MM.1S (cell line): ENCODE measurements at regions not wholly inside any gene's neighbourhood (a gene's known extent, or its start where the extent isn't known, plus 50 kb on each side); places are given as distances from the start of the nearest gene placed in this dataset.

Experiments
- DNase-seq: peaks from one replicate; pipeline ENCODE4 v3.0.0-alpha.2; 2015
- H2AFZ ChIP-seq: fragments of 300-600 bp; sonication (generic); 2 replicates; pipeline ENCODE4 v1.6.0; 2016; ENCODE audit warnings: antibody characterized with exemption, low read length
- H3F3A ChIP-seq: fragments of 300-600 bp; sonication (generic); 2 replicates; pipeline ENCODE4 v1.6.1; 2016; ENCODE audit warnings: mild to moderate bottlenecking, antibody characterized with exemption, low read length, moderate library complexity, mixed read lengths; ENCODE audit not compliant: insufficient read depth
- H3K27ac ChIP-seq: fragments of 300-600 bp; sonication (generic); 2 replicates; pipeline ENCODE4 v1.5.1; 2016; ENCODE audit warnings: mild to moderate bottlenecking, low read length
- H3K27me3 ChIP-seq: fragments of 300-600 bp; sonication (generic); replicated peaks from 2 replicates; pipeline ENCODE4 v1.6.0; 2016; ENCODE audit warnings: low read length; ENCODE audit not compliant: insufficient read depth
- H3K36me3 ChIP-seq: fragments of 300-600 bp; sonication (generic); replicated peaks from 2 replicates; pipeline ENCODE4 v1.6.1; 2016; ENCODE audit warnings: mild to moderate bottlenecking, low read length, mixed read lengths; ENCODE audit not compliant: insufficient read depth
- H3K4me1 ChIP-seq: fragments of 300-600 bp; sonication (generic); 2 replicates; pipeline ENCODE4 v1.6.1; 2016; ENCODE audit warnings: low read length, mixed read lengths
- H3K4me2 ChIP-seq: fragments of 300-600 bp; sonication (generic); 2 replicates; pipeline ENCODE4 v1.6.0; 2016; ENCODE audit warnings: low read depth, low read length
- H3K4me3 ChIP-seq: fragments of 300-600 bp; sonication (generic); 2 replicates; pipeline ENCODE4 v1.5.1; 2016; ENCODE audit warnings: low read length, mixed read lengths
- H3K79me2 ChIP-seq: fragments of 300-600 bp; sonication (generic); 2 replicates; pipeline ENCODE4 v1.6.1; 2016; ENCODE audit warnings: mixed run types, low read length, mixed read lengths
- H3K9ac ChIP-seq: fragments of 300-600 bp; sonication (generic); 2 replicates; pipeline ENCODE4 v1.6.1; 2016; ENCODE audit warnings: low read length, mixed read lengths
- H3K9me2 ChIP-seq: fragments of 300-600 bp; sonication (generic); replicated peaks from 2 replicates; pipeline ENCODE4 v1.6.1; 2016; ENCODE audit warnings: mild to moderate bottlenecking, low read length, mixed read lengths; ENCODE audit not compliant: insufficient read depth
- H3K9me3 ChIP-seq: fragments of 300-600 bp; sonication (generic); replicated peaks from 2 replicates; pipeline ENCODE4 v1.6.1; 2016; ENCODE audit warnings: mild to moderate bottlenecking, low read length, mixed read lengths; ENCODE audit not compliant: insufficient read depth
- H4K20me1 ChIP-seq: fragments of 300-600 bp; sonication (generic); 2 replicates; pipeline ENCODE4 v1.6.1; 2016; ENCODE audit warnings: mild to moderate bottlenecking, low read length, moderate library complexity, mixed read lengths; ENCODE audit not compliant: insufficient read depth
- EZH2 ChIP-seq: fragments of 300-600 bp; sonication (generic); optimal IDR thresholded peaks from 2 replicates; pipeline ENCODE3; 2017; ENCODE audit warnings: low read depth, mild to moderate bottlenecking, antibody characterized with exemption, low read length, mixed read lengths
- EZH2phosphoT487 ChIP-seq: fragments of 300-600 bp; sonication (generic); IDR thresholded peaks from 2 replicates; pipeline ENCODE4 v1.6.1; 2018; ENCODE audit warnings: antibody characterized with exemption, low read length
- TF ChIP-seq, protein P1 (sequence below): fragments of 300-600 bp; sonication (generic); IDR thresholded peaks from 2 replicates; pipeline ENCODE4 v1.5.1; 2016; ENCODE audit warnings: antibody characterized with exemption, low read length, mixed read lengths

- Histone ChIP-seq H3K4me2 (no peak overlapping the region), H3F3A (no peaks in the 10 kb centered on the region), H3K9me2 (no peaks in the 10 kb centered on the region), H3K9ac (no peak overlapping the region), H3K27me3 (no peaks in the 10 kb centered on the region), H2AFZ (no peak overlapping the region), H4K20me1 (no peaks in the 10 kb centered on the region), H3K36me3 (no peaks in the 10 kb centered on the region), H3K9me3 (no peaks in the 10 kb centered on the region), H3K4me3 (no peak overlapping the region), H3K27ac (no peak overlapping the region), H3K79me2 (no peaks in the 10 kb centered on the region), H3K4me1 (no peaks in the 10 kb centered on the region)
- no peak for TF ChIP-seq EZH2
- TF ChIP-seq, protein P1, sequence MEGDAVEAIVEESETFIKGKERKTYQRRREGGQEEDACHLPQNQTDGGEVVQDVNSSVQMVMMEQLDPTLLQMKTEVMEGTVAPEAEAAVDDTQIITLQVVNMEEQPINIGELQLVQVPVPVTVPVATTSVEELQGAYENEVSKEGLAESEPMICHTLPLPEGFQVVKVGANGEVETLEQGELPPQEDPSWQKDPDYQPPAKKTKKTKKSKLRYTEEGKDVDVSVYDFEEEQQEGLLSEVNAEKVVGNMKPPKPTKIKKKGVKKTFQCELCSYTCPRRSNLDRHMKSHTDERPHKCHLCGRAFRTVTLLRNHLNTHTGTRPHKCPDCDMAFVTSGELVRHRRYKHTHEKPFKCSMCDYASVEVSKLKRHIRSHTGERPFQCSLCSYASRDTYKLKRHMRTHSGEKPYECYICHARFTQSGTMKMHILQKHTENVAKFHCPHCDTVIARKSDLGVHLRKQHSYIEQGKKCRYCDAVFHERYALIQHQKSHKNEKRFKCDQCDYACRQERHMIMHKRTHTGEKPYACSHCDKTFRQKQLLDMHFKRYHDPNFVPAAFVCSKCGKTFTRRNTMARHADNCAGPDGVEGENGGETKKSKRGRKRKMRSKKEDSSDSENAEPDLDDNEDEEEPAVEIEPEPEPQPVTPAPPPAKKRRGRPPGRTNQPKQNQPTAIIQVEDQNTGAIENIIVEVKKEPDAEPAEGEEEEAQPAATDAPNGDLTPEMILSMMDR, result no peak
- TF ChIP-seq EZH2phosphoT487, result no peak
- no peak for DNase-seq
Observed at GRCh38 chr9:14467675-14468374, 153.9 kb upstream of the NFIB start.

GRCh38 chr9:14466828-14467227 is 152.9 kb upstream of the NFIB start:
- Histone ChIP-seq H3K9me3 (no peaks in the 10 kb centered on the region), H3K4me3 (no peak overlapping the region), H3K79me2 (no peaks in the 10 kb centered on the region), H3K9ac (no peak overlapping the region), H3K27ac (no peak overlapping the region), H3K36me3 (no peaks in the 10 kb centered on the region), H3K27me3 (no peaks in the 10 kb centered on the region), H3F3A (no peaks in the 10 kb centered on the region), H2AFZ (no peak overlapping the region), H3K4me1 (no peaks in the 10 kb centered on the region), H3K4me2 (no peak overlapping the region), H4K20me1 (no peaks in the 10 kb centered on the region), H3K9me2 (no peaks in the 10 kb centered on the region)
- DNase-seq, result no peak
- TF ChIP-seq, protein P1, result no peak
- TF ChIP-seq EZH2phosphoT487 (no peak), EZH2 (no peak)

- Histone ChIP-seq H3K79me2 (no peaks in the 10 kb centered on the region), H3F3A (no peaks in the 10 kb centered on the region), H4K20me1 (no peaks in the 10 kb centered on the region), H3K9me3 (no peaks in the 10 kb centered on the region), H3K4me1 (no peaks in the 10 kb centered on the region), H3K27ac (no peak overlapping the region), H3K4me2 (no peak overlapping the region), H3K9me2 (no peaks in the 10 kb centered on the region), H2AFZ (no peak overlapping the region), H3K9ac (no peak overlapping the region), H3K27me3 (no peaks in the 10 kb centered on the region), H3K4me3 (no peak overlapping the region), H3K36me3 (no peaks in the 10 kb centered on the region)
- no peak for DNase-seq
- no peak for TF ChIP-seq EZH2phosphoT487
- TF ChIP-seq, protein P1, result no peak
- TF ChIP-seq EZH2, result no peak
Observed at GRCh38 chr9:14466429-14466818, 152.5 kb upstream of the NFIB start.
